Lower lobe of right lung (tissue), 2 donors: ENCODE measurements at regions not wholly inside any gene's neighbourhood (a gene's known extent, or its start where the extent isn't known, plus 50 kb on each side); places are given as distances from the start of the nearest gene placed in this dataset.

Source experiments
- ATAC-seq, 2 donors: fragments of 200-7000 bp; cut with Tn5 transposase; one replicate each; pipeline ENCODE4 v1.9.1; 2020 to 2022; ENCODE audit warnings: mild to moderate bottlenecking in 2 of 2, moderate library complexity in 2 of 2
- DNase-seq: peaks from one replicate; pipeline ENCODE4 v3.0.0-alpha.2; 2020
- H3K27ac ChIP-seq: fragments of 200-600 bp; one replicate; pipeline ENCODE4 v1.8.0; 2022
- H3K27me3 ChIP-seq: fragments of 200-600 bp; one replicate; pipeline ENCODE4 v1.8.0; 2022; ENCODE audit warnings: low read depth
- H3K36me3 ChIP-seq: fragments of 200-600 bp; one replicate; pipeline ENCODE4 v1.8.0; 2022; ENCODE audit warnings: mild to moderate bottlenecking
- H3K4me1 ChIP-seq: fragments of 200-600 bp; one replicate; pipeline ENCODE4 v1.8.0; 2022
- H3K4me3 ChIP-seq: fragments of 200-600 bp; one replicate; pipeline ENCODE4 v1.8.0; 2022; ENCODE audit warnings: mild to moderate bottlenecking
- H3K9me3 ChIP-seq: fragments of 200-600 bp; one replicate; pipeline ENCODE4 v1.8.0; 2022
- CTCF ChIP-seq: fragments of 200-600 bp; IDR thresholded peaks from one replicate; pipeline ENCODE4 v1.8.0; 2022; ENCODE audit warnings: antibody characterized with exemption, mild to moderate bottlenecking
- intact Hi-C: fragments of 100-400 bp; cut with DNase I; formaldehyde crosslinking; loops from one replicate; pipeline ENCODE4 v1.11.0; 2022
- donor health status: DM: no; HTN: yes; CAD: no; lungs with severe emphysema.

GRCh38 chr2:142827170-142827569 lies 50.3 kb upstream of the KYNU start:
- DNase-seq (peak; percentile 34), ATAC-seq (no peak)
- H3K4me3 ChIP-seq = no peak overlapping the region
- no peak for TF ChIP-seq CTCF
- no peaks in the 10 kb centered on the region for H3K36me3 ChIP-seq
- H3K27me3 ChIP-seq = no peaks in the 10 kb centered on the region
- no peaks in the 10 kb centered on the region for H3K9me3 ChIP-seq
- intact Hi-C loops = no loop called here
- no peaks in the 10 kb centered on the region for H3K4me1 ChIP-seq
- H3K27ac ChIP-seq = no peak overlapping the region

- H3K27me3 ChIP-seq = no peaks in the 10 kb centered on the region
- H3K4me3 ChIP-seq = no peak overlapping the region
- TF ChIP-seq CTCF = no peak
- H3K9me3 ChIP-seq = no peaks in the 10 kb centered on the region
- no peaks in the 10 kb centered on the region for H3K36me3 ChIP-seq
- DNase-seq (no peak), ATAC-seq (no peak)
- intact Hi-C loops = no loop called here
- no peaks in the 10 kb centered on the region for H3K4me1 ChIP-seq
- no peak overlapping the region for H3K27ac ChIP-seq
Observed at GRCh38 chr2:142825861-142826260, 51.6 kb upstream of the KYNU start.

DNA sequence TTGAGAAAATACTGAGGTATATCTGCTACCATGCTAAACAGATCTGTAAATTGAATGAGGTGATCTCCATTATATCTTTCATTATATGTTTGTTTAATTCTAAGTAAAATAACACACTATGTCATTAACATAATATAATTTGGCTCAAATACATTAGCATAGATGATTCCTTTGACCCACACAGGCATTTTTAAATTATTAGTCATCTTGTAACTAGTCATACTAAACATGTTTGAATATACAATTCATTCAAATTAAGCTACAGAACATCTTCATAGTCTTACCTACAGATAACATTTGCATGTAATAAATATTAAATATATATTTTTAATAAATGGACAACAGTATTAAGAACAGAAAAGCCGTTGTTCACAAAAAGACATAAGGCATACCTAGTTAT lies 52.7 kb upstream of the KYNU start:
- DNase-seq = no peak
- H3K36me3 ChIP-seq = no peaks in the 10 kb centered on the region
- no peaks in the 10 kb centered on the region for H3K9me3 ChIP-seq
- intact Hi-C loops = no loop called here
- no peak overlapping the region for H3K27ac ChIP-seq
- ATAC-seq = no peak
- no peaks in the 10 kb centered on the region for H3K4me1 ChIP-seq
- H3K4me3 ChIP-seq = no peak overlapping the region
- no peaks in the 10 kb centered on the region for H3K27me3 ChIP-seq
- TF ChIP-seq CTCF = no peak

DNA sequence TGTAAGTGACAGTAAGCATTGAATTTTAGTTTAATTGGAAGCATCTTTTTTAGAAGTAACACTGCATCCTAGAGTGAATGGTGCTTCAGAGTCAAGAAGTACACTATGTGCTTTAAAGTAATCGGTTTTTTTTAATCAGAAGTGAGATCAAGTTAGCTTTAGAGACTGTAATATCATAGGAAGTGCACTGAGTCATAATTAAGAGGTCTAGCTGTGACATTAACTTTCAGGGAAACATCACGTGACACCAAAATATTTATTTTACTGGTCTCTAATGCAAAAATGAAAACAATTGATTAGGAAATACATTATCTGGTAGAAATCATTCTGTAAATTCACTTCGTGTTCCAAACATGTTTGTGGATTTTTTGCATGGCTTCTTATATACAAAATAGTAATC lies 55.3 kb upstream of the KYNU start:
- TF ChIP-seq CTCF = no peak
- Histone ChIP-seq H3K27ac (no peak overlapping the region), H3K4me1 (no peaks in the 10 kb centered on the region), H3K4me3 (no peak overlapping the region), H3K27me3 (no peaks in the 10 kb centered on the region), H3K36me3 (no peaks in the 10 kb centered on the region), H3K9me3 (no peaks in the 10 kb centered on the region)
- ATAC-seq (no peak), DNase-seq (no peak)
- intact Hi-C loops = no loop called here

- no peak for ATAC-seq
Observed at GRCh38 chr2:142819411-142819810, 58.1 kb upstream of the KYNU start.

More at GRCh38 chr2:142819411-142819810, 58.1 kb upstream of the KYNU start:
- Histone ChIP-seq H3K4me3 (no peak overlapping the region), H3K4me1 (no peaks in the 10 kb centered on the region), H3K27me3 (no peaks in the 10 kb centered on the region), H3K9me3 (no peaks in the 10 kb centered on the region), H3K36me3 (no peaks in the 10 kb centered on the region), H3K27ac (no peak overlapping the region)
- no peak for TF ChIP-seq CTCF
- DNase-seq = no peak
- intact Hi-C loops = no loop called here
